Neural cell (in vitro differentiated cells): ENCODE measurements at regions not wholly inside any gene's neighbourhood (a gene's known extent, or its start where the extent isn't known, plus 50 kb on each side); places are given as distances from the start of the nearest gene placed in this dataset.

ENCODE experiments used
- H2AFZ ChIP-seq: fragments of 200-600, 300-800 bp; sonication (generic), shearing (Covaris generic); 2 replicates; pipeline ENCODE4 v1.6.0; 2014; ENCODE audit warnings: low read depth, mild to moderate bottlenecking, antibody characterized with exemption, low read length, moderate library complexity
- H3F3A ChIP-seq: fragments of 200-600 bp; shearing (Covaris generic); 2 replicates; pipeline ENCODE4 v1.6.1; 2016; ENCODE audit warnings: mild to moderate bottlenecking, moderate library complexity, mixed read lengths, antibody characterized with exemption, low read length; ENCODE audit not compliant: insufficient read depth, poor library complexity, severe bottlenecking
- H3K27ac ChIP-seq: fragments of 200-600, 300-800 bp; sonication (generic), shearing (Covaris generic); 2 replicates; pipeline ENCODE4 v1.5.1; 2014; ENCODE audit warnings: mild to moderate bottlenecking, low read length, moderate library complexity
- H3K27me3 ChIP-seq: fragments of 300-800, 200-600 bp; sonication (generic), shearing (Covaris generic); 2 replicates; pipeline ENCODE4 v1.6.0; 2014; ENCODE audit warnings: mild to moderate bottlenecking, low read depth, low read length, moderate library complexity; ENCODE audit not compliant: insufficient read depth
- H3K36me3 ChIP-seq: fragments of 300-800, 200-600 bp; sonication (generic), shearing (Covaris generic); 2 replicates; pipeline ENCODE4 v1.5.1; 2014; ENCODE audit warnings: mild to moderate bottlenecking, antibody characterized with exemption, low read length, moderate library complexity; ENCODE audit not compliant: insufficient read depth
- H3K4me2 ChIP-seq: fragments of 300-800, 200-600 bp; sonication (generic), shearing (Covaris generic); 2 replicates; pipeline ENCODE4 v1.6.0; 2014; ENCODE audit warnings: mild to moderate bottlenecking, low read length
- H3K4me3 ChIP-seq: fragments of 300-800, 200-600 bp; sonication (generic), shearing (Covaris generic); 2 replicates; pipeline ENCODE4 v1.5.1; 2014; ENCODE audit warnings: mild to moderate bottlenecking, low read length, moderate library complexity
- H3K79me2 ChIP-seq: fragments of 200-600 bp; shearing (Covaris generic); replicated peaks from 2 replicates; pipeline ENCODE4 v1.6.0; 2014; ENCODE audit warnings: mild to moderate bottlenecking, low read length, moderate library complexity; ENCODE audit not compliant: insufficient read depth
- H3K9ac ChIP-seq: fragments of 300-800, 200-600 bp; sonication (generic), shearing (Covaris generic); 2 replicates; pipeline ENCODE4 v1.6.1; 2016; ENCODE audit warnings: mild to moderate bottlenecking, low read length, mixed read lengths
- H3K9me2 ChIP-seq: fragments of 200-600 bp; shearing (Covaris generic); 2 replicates; pipeline ENCODE4 v1.6.1; 2016; ENCODE audit warnings: mild to moderate bottlenecking, low read length, mixed read lengths; ENCODE audit not compliant: insufficient read depth
- H3K9me3 ChIP-seq: fragments of 200-600, 300-800 bp; sonication (generic), shearing (Covaris generic); 2 replicates; pipeline ENCODE4 v1.6.1; 2016; ENCODE audit warnings: mild to moderate bottlenecking, mixed run types, low read length, moderate library complexity, mixed read lengths
- H4K20me1 ChIP-seq: fragments of 200-600 bp; shearing (Covaris generic); 2 replicates; pipeline ENCODE4 v1.6.1; 2016; ENCODE audit warnings: mild to moderate bottlenecking, mixed run types; ENCODE audit not compliant: insufficient read depth
- EP300 ChIP-seq: fragments of 450-650 bp; conservative IDR thresholded peaks from 2 replicates; pipeline ENCODE4 v1.6.1; 2014; ENCODE audit warnings: antibody characterized with exemption, mild to moderate bottlenecking, moderate library complexity; ENCODE audit not compliant: poor library complexity, severe bottlenecking
- EZH2 ChIP-seq: fragments of 200-600, 300-800 bp; shearing (Covaris generic), sonication (generic); IDR thresholded peaks from 2 replicates; pipeline ENCODE4 v1.6.1; 2014; ENCODE audit warnings: antibody characterized with exemption, low read length, borderline replicate concordance, mild to moderate bottlenecking; ENCODE audit not compliant: insufficient read depth, poor library complexity, severe bottlenecking
- MXI1 ChIP-seq: fragments of 450-650 bp; conservative IDR thresholded peaks from 2 replicates; pipeline ENCODE4 v1.6.1; 2014; ENCODE audit warnings: antibody characterized with exemption, mild to moderate bottlenecking; ENCODE audit not compliant: poor library complexity, severe bottlenecking
- POLR2AphosphoS5 ChIP-seq: IDR thresholded peaks from 2 replicates; pipeline ENCODE4 v1.6.1; 2012
- RAD21 ChIP-seq: fragments of 450-650 bp; conservative IDR thresholded peaks from 2 replicates; pipeline ENCODE4 v1.6.1; 2014; ENCODE audit warnings: antibody characterized with exemption, mild to moderate bottlenecking, moderate library complexity
- SMC3 ChIP-seq: fragments of 450-650 bp; conservative IDR thresholded peaks from 2 replicates; pipeline ENCODE4 v1.6.1; 2014; ENCODE audit warnings: antibody characterized with exemption, mild to moderate bottlenecking, moderate library complexity; ENCODE audit not compliant: poor library complexity
- TAF1 ChIP-seq: IDR thresholded peaks from 2 replicates; pipeline ENCODE4 v1.6.1; 2012; ENCODE audit warnings: low read depth
- TF ChIP-seq, protein P1 (sequence below): IDR thresholded peaks from 2 replicates; pipeline ENCODE4 v1.6.1; 2012; ENCODE audit warnings: borderline replicate concordance
- TF ChIP-seq, protein P2 (sequence below): fragments of 450-650 bp; IDR thresholded peaks from 2 replicates; pipeline ENCODE4 v1.5.1; 2014; ENCODE audit warnings: antibody characterized with exemption, mild to moderate bottlenecking, moderate library complexity; ENCODE audit not compliant: poor library complexity, severe bottlenecking

DNA sequence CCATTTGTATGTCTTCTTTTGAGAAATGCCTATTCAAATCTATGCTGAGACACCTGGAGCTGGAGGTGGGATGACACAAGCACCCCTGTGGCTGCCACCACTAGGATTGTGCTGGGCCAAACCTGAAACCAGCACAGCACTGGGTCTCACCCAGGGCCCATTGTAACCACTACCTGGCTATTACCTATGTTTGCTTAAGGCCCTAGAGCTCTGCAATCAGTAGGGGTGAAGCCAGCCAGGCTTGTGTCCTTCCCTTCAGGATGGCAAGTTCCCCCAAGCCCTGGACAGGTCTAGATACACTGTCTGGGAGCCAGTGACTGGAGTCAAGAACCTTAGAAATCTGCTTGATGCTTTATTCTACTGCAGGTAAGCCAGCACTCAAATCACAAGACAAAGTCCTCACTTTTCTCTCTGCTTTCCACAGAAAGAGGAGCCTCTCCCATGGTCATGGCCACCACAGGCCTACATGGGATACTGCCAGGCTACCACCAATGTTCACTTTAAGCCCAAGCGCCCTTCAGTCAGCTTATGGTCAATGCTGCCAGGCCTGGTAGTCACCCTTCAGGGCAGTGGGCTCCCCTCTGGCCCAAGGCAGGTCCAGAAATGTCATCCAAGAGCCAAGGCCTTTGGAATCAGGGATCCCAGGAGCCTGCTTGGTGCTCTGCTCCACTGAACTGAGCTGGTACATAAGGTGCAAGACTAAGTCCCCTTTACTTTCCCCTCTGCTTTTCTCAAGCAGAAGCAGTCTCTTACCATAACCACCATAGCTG is 105.3 kb downstream of the BMS1 start:
- no peaks in the 10 kb centered on the region for H3K79me2 ChIP-seq
- no peaks in the 10 kb centered on the region for H3K9me3 ChIP-seq
- H3K36me3 ChIP-seq, result no peaks in the 10 kb centered on the region
- H3K9me2 ChIP-seq, result no peaks in the 10 kb centered on the region
- H3K4me2 ChIP-seq, result no peak overlapping the region
- no peaks in the 10 kb centered on the region for H3K27me3 ChIP-seq
- H3F3A ChIP-seq, result no peaks in the 10 kb centered on the region
- H3K4me3 ChIP-seq, result no peak overlapping the region
- no peak overlapping the region for H3K9ac ChIP-seq
- H4K20me1 ChIP-seq, result no peaks in the 10 kb centered on the region
- TF ChIP-seq, protein P1, sequence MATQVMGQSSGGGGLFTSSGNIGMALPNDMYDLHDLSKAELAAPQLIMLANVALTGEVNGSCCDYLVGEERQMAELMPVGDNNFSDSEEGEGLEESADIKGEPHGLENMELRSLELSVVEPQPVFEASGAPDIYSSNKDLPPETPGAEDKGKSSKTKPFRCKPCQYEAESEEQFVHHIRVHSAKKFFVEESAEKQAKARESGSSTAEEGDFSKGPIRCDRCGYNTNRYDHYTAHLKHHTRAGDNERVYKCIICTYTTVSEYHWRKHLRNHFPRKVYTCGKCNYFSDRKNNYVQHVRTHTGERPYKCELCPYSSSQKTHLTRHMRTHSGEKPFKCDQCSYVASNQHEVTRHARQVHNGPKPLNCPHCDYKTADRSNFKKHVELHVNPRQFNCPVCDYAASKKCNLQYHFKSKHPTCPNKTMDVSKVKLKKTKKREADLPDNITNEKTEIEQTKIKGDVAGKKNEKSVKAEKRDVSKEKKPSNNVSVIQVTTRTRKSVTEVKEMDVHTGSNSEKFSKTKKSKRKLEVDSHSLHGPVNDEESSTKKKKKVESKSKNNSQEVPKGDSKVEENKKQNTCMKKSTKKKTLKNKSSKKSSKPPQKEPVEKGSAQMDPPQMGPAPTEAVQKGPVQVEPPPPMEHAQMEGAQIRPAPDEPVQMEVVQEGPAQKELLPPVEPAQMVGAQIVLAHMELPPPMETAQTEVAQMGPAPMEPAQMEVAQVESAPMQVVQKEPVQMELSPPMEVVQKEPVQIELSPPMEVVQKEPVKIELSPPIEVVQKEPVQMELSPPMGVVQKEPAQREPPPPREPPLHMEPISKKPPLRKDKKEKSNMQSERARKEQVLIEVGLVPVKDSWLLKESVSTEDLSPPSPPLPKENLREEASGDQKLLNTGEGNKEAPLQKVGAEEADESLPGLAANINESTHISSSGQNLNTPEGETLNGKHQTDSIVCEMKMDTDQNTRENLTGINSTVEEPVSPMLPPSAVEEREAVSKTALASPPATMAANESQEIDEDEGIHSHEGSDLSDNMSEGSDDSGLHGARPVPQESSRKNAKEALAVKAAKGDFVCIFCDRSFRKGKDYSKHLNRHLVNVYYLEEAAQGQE, result no peak
- TF ChIP-seq SMC3, result no peak
- no peak for TF ChIP-seq EZH2
- TF ChIP-seq RAD21, result no peak
- TF ChIP-seq, protein P2, sequence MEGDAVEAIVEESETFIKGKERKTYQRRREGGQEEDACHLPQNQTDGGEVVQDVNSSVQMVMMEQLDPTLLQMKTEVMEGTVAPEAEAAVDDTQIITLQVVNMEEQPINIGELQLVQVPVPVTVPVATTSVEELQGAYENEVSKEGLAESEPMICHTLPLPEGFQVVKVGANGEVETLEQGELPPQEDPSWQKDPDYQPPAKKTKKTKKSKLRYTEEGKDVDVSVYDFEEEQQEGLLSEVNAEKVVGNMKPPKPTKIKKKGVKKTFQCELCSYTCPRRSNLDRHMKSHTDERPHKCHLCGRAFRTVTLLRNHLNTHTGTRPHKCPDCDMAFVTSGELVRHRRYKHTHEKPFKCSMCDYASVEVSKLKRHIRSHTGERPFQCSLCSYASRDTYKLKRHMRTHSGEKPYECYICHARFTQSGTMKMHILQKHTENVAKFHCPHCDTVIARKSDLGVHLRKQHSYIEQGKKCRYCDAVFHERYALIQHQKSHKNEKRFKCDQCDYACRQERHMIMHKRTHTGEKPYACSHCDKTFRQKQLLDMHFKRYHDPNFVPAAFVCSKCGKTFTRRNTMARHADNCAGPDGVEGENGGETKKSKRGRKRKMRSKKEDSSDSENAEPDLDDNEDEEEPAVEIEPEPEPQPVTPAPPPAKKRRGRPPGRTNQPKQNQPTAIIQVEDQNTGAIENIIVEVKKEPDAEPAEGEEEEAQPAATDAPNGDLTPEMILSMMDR, result no peak
- no peak for TF ChIP-seq TAF1
- TF ChIP-seq POLR2AphosphoS5, result no peak
- no peak overlapping the region for H2AFZ ChIP-seq
- no peak overlapping the region for H3K27ac ChIP-seq

DNA sequence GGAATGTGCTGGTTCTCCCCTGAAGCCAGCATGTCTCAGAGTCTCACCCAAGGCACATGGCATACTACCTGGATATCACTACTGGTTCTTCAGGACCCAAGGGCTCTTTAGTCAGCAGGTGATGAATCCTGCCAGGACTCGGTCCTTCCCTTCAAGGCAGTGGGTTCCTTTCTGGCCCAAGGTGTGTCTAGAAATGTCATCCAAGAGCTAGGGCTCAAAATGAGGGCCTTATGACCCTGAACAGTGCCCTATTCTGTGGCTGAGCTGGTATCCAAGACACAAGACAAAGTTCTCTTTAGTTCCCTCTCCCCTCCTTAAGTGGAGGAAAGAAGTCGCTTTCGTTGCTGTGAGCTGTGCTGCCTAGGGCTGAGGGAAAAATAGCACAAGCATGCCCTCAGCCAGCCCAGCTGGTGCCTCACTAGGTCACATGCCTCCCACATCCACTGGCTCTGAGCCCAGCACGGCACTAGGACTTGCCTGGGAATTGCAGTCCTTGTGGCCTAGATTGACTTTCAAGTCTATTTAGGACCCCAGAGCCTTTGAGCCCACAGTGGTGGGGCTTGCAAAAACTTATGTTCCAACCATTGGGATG is 106.0 kb downstream of the BMS1 start:
- H3K4me2 ChIP-seq, result no peak overlapping the region
- H3K9me3 ChIP-seq, result no peaks in the 10 kb centered on the region
- no peak overlapping the region for H3K27ac ChIP-seq
- no peaks in the 10 kb centered on the region for H3K27me3 ChIP-seq
- no peak overlapping the region for H3K9ac ChIP-seq
- H3K9me2 ChIP-seq, result no peaks in the 10 kb centered on the region
- no peaks in the 10 kb centered on the region for H3F3A ChIP-seq
- no peak overlapping the region for H3K4me3 ChIP-seq
- no peaks in the 10 kb centered on the region for H3K36me3 ChIP-seq
- no peaks in the 10 kb centered on the region for H3K79me2 ChIP-seq
- TF ChIP-seq POLR2AphosphoS5 (no peak), SMC3 (no peak), EP300 (no peak), TAF1 (no peak), MXI1 (no peak), EZH2 (no peak)
- TF ChIP-seq, protein P1, result no peak
- TF ChIP-seq, protein P2, result no peak
- H2AFZ ChIP-seq, result no peak overlapping the region
- no peaks in the 10 kb centered on the region for H4K20me1 ChIP-seq
